Smooth muscle cell (in vitro differentiated cells): ENCODE measurements at regions not wholly inside any gene's neighbourhood (a gene's known extent, or its start where the extent isn't known, plus 50 kb on each side); places are given as distances from the start of the nearest gene placed in this dataset.

Source experiments
- DNase-seq: peaks from one replicate; lab custom pipeline; 2025; ENCODE audit not compliant: unreplicated experiment; lab: John Stamatoyannopoulos, UW
- H2AFZ ChIP-seq: fragments of 200-600 bp; sonication (generic); 2 replicates; pipeline ENCODE4 v1.6.0; 2016; ENCODE audit warnings: antibody characterized with exemption, low read depth, mild to moderate bottlenecking
- H3F3A ChIP-seq: fragments of 200-600 bp; sonication (generic); 2 replicates; pipeline ENCODE4 v1.6.0; 2017; ENCODE audit warnings: antibody characterized with exemption, low read depth
- H3K27ac ChIP-seq: fragments of 200-600 bp; sonication (generic); 2 replicates; pipeline ENCODE4 v1.5.1; 2016; ENCODE audit warnings: low read depth, mild to moderate bottlenecking
- H3K27me3 ChIP-seq: fragments of 200-600 bp; sonication (generic); 2 replicates; pipeline ENCODE4 v1.6.1; 2016; ENCODE audit warnings: low read depth, mild to moderate bottlenecking
- H3K36me3 ChIP-seq: fragments of 200-600 bp; sonication (generic); 2 replicates; pipeline ENCODE4 v1.5.1; 2016; ENCODE audit warnings: low read depth
- H3K4me1 ChIP-seq: fragments of 200-600 bp; sonication (generic); 2 replicates; pipeline ENCODE4 v1.5.1; 2016; ENCODE audit warnings: low read depth
- H3K4me2 ChIP-seq: fragments of 200-600 bp; sonication (generic); 2 replicates; pipeline ENCODE4 v1.6.0; 2016; ENCODE audit warnings: mild to moderate bottlenecking
- H3K4me3 ChIP-seq: fragments of 200-600 bp; sonication (generic); 2 replicates; pipeline ENCODE4 v1.5.1; 2016; ENCODE audit warnings: mild to moderate bottlenecking
- H3K79me2 ChIP-seq: fragments of 200-600 bp; sonication (generic); 2 replicates; pipeline ENCODE4 v1.6.0; 2016; ENCODE audit warnings: low read depth, mild to moderate bottlenecking
- H3K9ac ChIP-seq: fragments of 200-600 bp; sonication (generic); 2 replicates; pipeline ENCODE4 v1.6.0; 2016; ENCODE audit warnings: low read depth
- H3K9me3 ChIP-seq: fragments of 200-600 bp; sonication (generic); replicated peaks from 2 replicates; pipeline ENCODE4 v1.5.1; 2016; ENCODE audit warnings: low read depth
- H4K20me1 ChIP-seq: fragments of 200-600 bp; sonication (generic); 2 replicates; pipeline ENCODE4 v1.6.0; 2016; ENCODE audit warnings: low read depth
- CTCF ChIP-seq: fragments of 200-600 bp; sonication (generic); IDR thresholded peaks from 2 replicates; pipeline ENCODE4 v1.5.1; 2017; ENCODE audit warnings: borderline replicate concordance, mild to moderate bottlenecking, antibody characterized with exemption; ENCODE audit not compliant: insufficient read depth, poor library complexity, severe bottlenecking
- WGBS: methylation state at CpG from one replicate; pipeline ENCODE4 v1.1.7; 2016; ENCODE audit warnings: low lambda C conversion rate; 5-methylcytosine and 5-hydroxymethylcytosine counted together

GRCh38 chr13:80571346-80572307 lies 230.7 kb upstream of the SPRY2 start:
- Histone ChIP-seq H3K9ac (no peak overlapping the region), H3K4me3 (no peak overlapping the region), H4K20me1 (no peaks in the 10 kb centered on the region), H3K4me1 (no peaks in the 10 kb centered on the region), H3F3A (no peaks in the 10 kb centered on the region), H2AFZ (no peak overlapping the region), H3K79me2 (no peaks in the 10 kb centered on the region), H3K9me3 (no peaks in the 10 kb centered on the region), H3K27me3 (no peaks in the 10 kb centered on the region), H3K4me2 (no peak overlapping the region), H3K36me3 (no peaks in the 10 kb centered on the region), H3K27ac (no peak overlapping the region)
- no peak for DNase-seq
- no peak for TF ChIP-seq CTCF
- 73% methylated on average over 4 of the region's 4 CpGs for WGBS

- H3K79me2 ChIP-seq: no peaks in the 10 kb centered on the region
- H3K4me3 ChIP-seq: no peak overlapping the region
- TF ChIP-seq CTCF: no peak
- H3K4me2 ChIP-seq: no peak overlapping the region
- H3K4me1 ChIP-seq: no peaks in the 10 kb centered on the region
- no peaks in the 10 kb centered on the region for H3K9me3 ChIP-seq
- no peak overlapping the region for H3K9ac ChIP-seq
- DNase-seq: no peak
- H3K27ac ChIP-seq: no peak overlapping the region
- H3K27me3 ChIP-seq: no peaks in the 10 kb centered on the region
- no peak overlapping the region for H2AFZ ChIP-seq
- H3F3A ChIP-seq: no peaks in the 10 kb centered on the region
- 76% methylated on average over 4 of the region's 4 CpGs for WGBS
- no peaks in the 10 kb centered on the region for H3K36me3 ChIP-seq
- H4K20me1 ChIP-seq: no peaks in the 10 kb centered on the region
Measured at GRCh38 chr13:80563439-80563838, 222.5 kb upstream of the SPRY2 start.

- no peak for TF ChIP-seq CTCF
- no peaks in the 10 kb centered on the region for H3K27me3 ChIP-seq
- H3K9me3 ChIP-seq: no peaks in the 10 kb centered on the region
Measured at GRCh38 chr13:80562433-80563156, 221.7 kb upstream of the SPRY2 start.

More at GRCh38 chr13:80562433-80563156, 221.7 kb upstream of the SPRY2 start:
- H4K20me1 ChIP-seq: no peaks in the 10 kb centered on the region
- no peak overlapping the region for H3K9ac ChIP-seq
- H3K4me3 ChIP-seq: no peak overlapping the region
- H3K4me2 ChIP-seq: no peak overlapping the region
- DNase-seq: no peak
- peak overlapping the region; percentile 37 for H2AFZ ChIP-seq
- no peaks in the 10 kb centered on the region for H3F3A ChIP-seq
- no peaks in the 10 kb centered on the region for H3K36me3 ChIP-seq
- H3K4me1 ChIP-seq: no peaks in the 10 kb centered on the region
- H3K27ac ChIP-seq: no peak overlapping the region
- WGBS: 82% methylated on average over 4 of the region's 4 CpGs
- H3K79me2 ChIP-seq: no peaks in the 10 kb centered on the region
